HCT116 (cell line): ENCODE measurements at regions not wholly inside any gene's neighbourhood (a gene's known extent, or its start where the extent isn't known, plus 50 kb on each side); places are given as distances from the start of the nearest gene placed in this dataset.

Experiments used
- ATAC-seq: fragments of 200-7000 bp; cut with Tn5 transposase; 2 replicates; pipeline ENCODE4 v1.9.1; 2020; ENCODE audit warnings: mild to moderate bottlenecking, moderate library complexity
- BruUV-seq: library from RNA; stranded (reverse); fragments of 400-500 nt; replicated peaks from 2 replicates; lab custom pipeline; 2021; lab: Mats Ljungman, UMichigan
- CTCF ChIA-PET: fragments of 300-600 bp; sonication (Branson Sonifier 250); formaldehyde crosslinking; loops from one replicate; lab custom pipeline; 2021; ENCODE audit warnings: antibody characterized with exemption; lab: Charles Lee
- POLR2A ChIA-PET: fragments of 300-600, 350-600 bp; sonication (Branson Sonifier 250); formaldehyde crosslinking; loops from one replicate; lab custom pipeline; 2021; ENCODE audit warnings: antibody characterized with exemption; lab: Charles Lee
- RAD21 ChIA-PET, 2 experiments: fragments of 300-600 bp; sonication (Branson Sonifier 250); formaldehyde crosslinking; loops; one replicate each; lab custom pipeline; 2023; ENCODE audit warnings: low total read pairs in 2 of 2; ENCODE audit not compliant: uncharacterized antibody in 2 of 2, unreplicated experiment in 2 of 2, low non-redundant PET in 1 of 2; lab: Charles Lee
- DNase-seq: peaks from one replicate; pipeline ENCODE4 v3.0.0-alpha.2; 2010; ENCODE audit warnings: low read depth, low spot score
- H2AFZ ChIP-seq: fragments of 200-600 bp; shearing (Covaris generic), sonication (generic); 2 replicates; pipeline ENCODE4 v1.6.1; 2017; ENCODE audit warnings: low read depth, mixed run types, mixed read lengths, antibody characterized with exemption, low read length; ENCODE audit not compliant: poor library complexity, severe bottlenecking
- H3K27ac ChIP-seq: 2 replicates; pipeline ENCODE4 v1.5.1; 2012; ENCODE audit warnings: low read depth, low read length
- H3K27me3 ChIP-seq: fragments of 200-600 bp; sonication (generic); 2 replicates; pipeline ENCODE4 v1.6.1; 2016; ENCODE audit warnings: mixed run types, low read length, mixed read lengths; ENCODE audit not compliant: insufficient read depth
- H3K36me3 ChIP-seq, 2 experiments: fragments of 200-500 bp in 1 of 2; fragments of 200-600 bp in 1 of 2; sonication (Bioruptor generic) in 1 of 2; sonication (generic) in 1 of 2; 2 replicates each; pipeline versions ENCODE4 v1.5.1 to v1.6.1; 2014 to 2016; ENCODE audit warnings: low read length in 2 of 2, inconsistent platforms in 1 of 2, mixed read lengths in 1 of 2, mixed run types in 1 of 2; ENCODE audit not compliant: insufficient read depth in 2 of 2, control insufficient read depth in 1 of 2
- H3K4me1 ChIP-seq, 2 experiments: fragments of 200-600 bp in 1 of 2; sonication (generic) in 1 of 2; 2 replicates each; pipeline versions ENCODE4 v1.5.1 to v1.6.1; 2012 to 2017; ENCODE audit warnings: low read length in 2 of 2, inconsistent platforms in 1 of 2, mild to moderate bottlenecking in 1 of 2, mixed read lengths in 1 of 2, mixed run types in 1 of 2, moderate library complexity in 1 of 2; ENCODE audit not compliant: insufficient read depth in 2 of 2, control insufficient read depth in 1 of 2
- H3K4me2 ChIP-seq: fragments of 200-600 bp; sonication (generic); 2 replicates; pipeline ENCODE4 v1.6.1; 2017; ENCODE audit warnings: mixed run types, low read length, mixed read lengths
- H3K4me3 ChIP-seq, 2 experiments: fragments of 200-600 bp in 1 of 2; sonication (generic) in 1 of 2; replicated peaks in 1 of 2; 2 replicates each; pipeline ENCODE4 v1.5.1; 2011 to 2016; ENCODE audit warnings: low read length in 2 of 2, control low read depth in 1 of 2, low read depth in 1 of 2, mild to moderate bottlenecking in 1 of 2, mixed read lengths in 1 of 2, mixed run types in 1 of 2
- H3K79me2 ChIP-seq: fragments of 200-600 bp; sonication (generic); 2 replicates; pipeline ENCODE4 v1.6.1; 2017; ENCODE audit warnings: mild to moderate bottlenecking, mixed run types, low read length, moderate library complexity, mixed read lengths; ENCODE audit not compliant: insufficient read depth
- H3K9ac ChIP-seq: fragments of 200-600 bp; sonication (generic); 2 replicates; pipeline ENCODE4 v1.6.1; 2016; ENCODE audit warnings: low read length, mixed read lengths
- H3K9me2 ChIP-seq: fragments of 200-600 bp; sonication (generic), shearing (Covaris generic); 2 replicates; pipeline ENCODE4 v1.6.1; 2017; ENCODE audit warnings: mixed run types, mild to moderate bottlenecking, moderate library complexity; ENCODE audit not compliant: insufficient read depth
- H3K9me3 ChIP-seq, 2 experiments: fragments of 200-500 bp in 1 of 2; fragments of 200-600 bp in 1 of 2; sonication (Bioruptor generic) in 1 of 2; sonication (generic) in 1 of 2; 2 replicates each; pipeline ENCODE4 v1.6.1; 2014 to 2017; ENCODE audit warnings: low read length in 2 of 2, mixed read lengths in 2 of 2, inconsistent platforms in 1 of 2, low read depth in 1 of 2, mild to moderate bottlenecking in 1 of 2, mixed run types in 1 of 2, moderate library complexity in 1 of 2; ENCODE audit not compliant: control insufficient read depth in 1 of 2, insufficient read depth in 1 of 2
- H4K20me1 ChIP-seq: fragments of 200-600 bp; sonication (generic), shearing (Covaris generic); 2 replicates; pipeline ENCODE4 v1.6.1; 2017; ENCODE audit warnings: mixed run types, mild to moderate bottlenecking, moderate library complexity; ENCODE audit not compliant: insufficient read depth
- CEBPB ChIP-seq: IDR thresholded peaks from 2 replicates; pipeline ENCODE4 v1.6.1; 2012; ENCODE audit warnings: low read depth
- CTCF ChIP-seq, 3 experiments: fragments of 200-600 bp in 1 of 3; sonication (generic) in 1 of 3; IDR thresholded peaks in 2 of 3; conservative IDR thresholded peaks in 1 of 3; 2 replicates each; pipeline ENCODE4 v1.5.1; 2012 to 2017; ENCODE audit warnings: low read depth in 2 of 3, low read length in 2 of 3, antibody characterized with exemption in 1 of 3, borderline replicate concordance in 1 of 3, control low read depth in 1 of 3, mild to moderate bottlenecking in 1 of 3, mixed read lengths in 1 of 3, mixed run types in 1 of 3, moderate library complexity in 1 of 3; ENCODE audit not compliant: insufficient read depth in 1 of 3
- EGR1 ChIP-seq: IDR thresholded peaks from 2 replicates; pipeline ENCODE4 v1.6.1; 2012; ENCODE audit warnings: low read depth
- ELF1 ChIP-seq: IDR thresholded peaks from 2 replicates; pipeline ENCODE4 v1.6.1; 2012; ENCODE audit warnings: low read depth, borderline replicate concordance
- EZH2 ChIP-seq: fragments of 200-600 bp; sonication (generic); IDR thresholded peaks from 2 replicates; pipeline ENCODE4 v1.6.1; 2017; ENCODE audit warnings: antibody characterized with exemption, mixed run types
- EZH2phosphoT487 ChIP-seq: fragments of 200-600 bp; IDR thresholded peaks from 2 replicates; pipeline ENCODE4 v1.6.1; 2018; ENCODE audit warnings: antibody characterized with exemption, borderline replicate concordance
- FOSL1 ChIP-seq: IDR thresholded peaks from 2 replicates; pipeline ENCODE4 v1.6.1; 2012; ENCODE audit warnings: low read depth
- POLR2AphosphoS5 ChIP-seq: IDR thresholded peaks from 2 replicates; pipeline ENCODE4 v1.6.1; 2011; ENCODE audit warnings: mild to moderate bottlenecking, low read depth, low read length, moderate library complexity
- RAD21 ChIP-seq: IDR thresholded peaks from 2 replicates; pipeline ENCODE4 v1.6.1; 2012; ENCODE audit warnings: low read depth, mild to moderate bottlenecking
- SIN3A ChIP-seq: IDR thresholded peaks from 2 replicates; pipeline ENCODE4 v1.6.1; 2012; ENCODE audit warnings: low read depth
- SRF ChIP-seq: IDR thresholded peaks from 2 replicates; pipeline ENCODE4 v1.6.1; 2012; ENCODE audit warnings: low read depth
- TCF7L2 ChIP-seq: IDR thresholded peaks from 2 replicates; pipeline ENCODE4 v1.7.0; 2011; ENCODE audit warnings: borderline replicate concordance, inconsistent platforms; ENCODE audit not compliant: insufficient read depth, insufficient read length; ENCODE audit errors: extremely low read depth
- ZFX ChIP-seq: fragments of 450-650 bp; IDR thresholded peaks from 2 replicates; pipeline ENCODE4 v1.6.1; 2017
- intact Hi-C: fragments of 100-400 bp; cut with micrococcal nuclease; formaldehyde crosslinking; loops from 2 replicates; pipeline ENCODE4 v1.10.0; 2022
- TF ChIP-seq, protein P1 (sequence below): IDR thresholded peaks from 2 replicates; pipeline ENCODE4 v1.6.1; 2012

DNA sequence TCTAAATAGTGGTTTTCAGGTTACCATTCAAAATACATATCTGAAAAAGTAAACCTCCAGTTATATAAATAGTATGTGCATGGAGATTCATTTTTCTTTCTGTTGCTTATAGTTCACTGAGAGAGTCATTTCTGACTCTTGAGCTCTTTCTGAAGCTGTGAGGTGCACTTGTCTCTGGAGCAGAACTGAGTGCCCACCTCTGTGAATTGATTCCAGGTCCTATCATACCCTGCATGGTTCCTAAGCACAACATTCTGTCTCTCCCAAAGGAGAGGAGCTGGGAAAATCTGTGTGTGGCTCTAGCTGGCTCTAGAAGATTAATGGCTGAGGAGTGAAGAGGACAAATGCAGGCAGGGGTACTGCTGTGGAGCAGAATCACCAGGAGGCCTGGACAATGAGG, 161.6 kb upstream of the HCCS start:
- H3K9ac ChIP-seq = no peak overlapping the region
- no peaks in the 10 kb centered on the region for H3K79me2 ChIP-seq
- no peaks in the 10 kb centered on the region for H3K36me3 ChIP-seq
- ChIA-PET CTCF (no interaction called here), POLR2A (no interaction called here), RAD21 (no interaction called here)
- H2AFZ ChIP-seq = no peak overlapping the region
- H3K27me3 ChIP-seq = no peaks in the 10 kb centered on the region
- no peak overlapping the region for H3K27ac ChIP-seq
- DNase-seq (no peak), ATAC-seq (no peak)
- no peaks in the 10 kb centered on the region for H4K20me1 ChIP-seq
- intact Hi-C loops = no loop called here
- H3K9me2 ChIP-seq = no peaks in the 10 kb centered on the region
- no peaks in the 10 kb centered on the region for H3K9me3 ChIP-seq
- H3K4me1 ChIP-seq = no peaks in the 10 kb centered on the region
- TF ChIP-seq ZFX (no peak), EZH2 (no peak), TCF7L2 (no peak), CTCF (IDR thresholded peaks at IDR 0.05 in 2 of 3, conservative IDR thresholded peaks at IDR 0.05 in 1 of 3; ENCODE audit: borderline replicate concordance in 1 of 3, insufficient read depth in 1 of 3, low read depth in 2 of 3, low read length in 2 of 3) (no peak), CEBPB (no peak), POLR2AphosphoS5 (no peak), SIN3A (no peak), EZH2phosphoT487 (no peak), EGR1 (no peak), ELF1 (no peak), RAD21 (no peak), FOSL1 (no peak), SRF (no peak)
- TF ChIP-seq, protein P1, sequence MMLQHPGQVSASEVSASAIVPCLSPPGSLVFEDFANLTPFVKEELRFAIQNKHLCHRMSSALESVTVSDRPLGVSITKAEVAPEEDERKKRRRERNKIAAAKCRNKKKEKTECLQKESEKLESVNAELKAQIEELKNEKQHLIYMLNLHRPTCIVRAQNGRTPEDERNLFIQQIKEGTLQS = no peak
- H3K4me3 ChIP-seq = no peak overlapping the region
- no TSS peak for BruUV-seq
- H3K4me2 ChIP-seq = no peak overlapping the region
